ENCODE measurements at regions not wholly inside any gene's neighbourhood (a gene's known extent, or its start where the extent isn't known, plus 50 kb on each side); places are given as distances from the start of the nearest gene placed in this dataset.

DNA sequence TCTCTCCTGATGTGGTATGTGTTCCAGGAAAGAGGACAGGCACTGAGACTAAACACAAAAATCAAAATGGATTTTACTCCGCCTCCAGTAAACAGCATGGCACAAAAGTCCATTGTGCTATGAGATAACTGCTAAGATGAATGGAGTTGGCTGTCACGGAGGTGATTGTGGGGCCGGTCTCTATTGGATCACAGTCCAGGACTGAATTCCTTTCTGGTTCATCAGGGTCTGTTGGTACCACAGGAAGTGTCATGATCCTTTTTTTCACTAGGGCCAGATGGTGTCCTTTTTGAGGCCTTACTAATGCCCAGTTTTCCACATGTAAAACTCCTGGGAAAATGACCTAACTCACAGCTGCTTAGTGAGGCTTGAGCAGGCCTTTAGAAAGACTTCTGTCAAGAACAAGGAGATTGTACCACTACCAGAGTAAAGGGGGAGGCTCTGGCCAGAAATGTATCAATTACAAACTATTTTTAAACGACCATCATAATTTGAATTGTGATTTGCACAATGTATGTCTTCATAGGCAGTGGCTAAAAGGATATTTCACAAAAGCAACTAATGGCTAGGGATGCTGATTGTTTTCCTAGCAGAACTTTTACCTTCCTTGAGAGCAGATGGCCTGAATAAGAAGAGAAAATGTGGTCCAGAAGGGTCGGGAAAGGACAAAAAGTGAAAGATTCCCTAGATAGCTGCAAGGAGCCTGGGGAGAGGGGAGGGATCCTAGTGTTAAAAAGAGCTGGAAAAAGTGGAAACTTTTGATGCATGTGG, 192.2 kb upstream of the POU3F2 start:
- H3K27ac Mint-ChIP-seq (ENCODE audit: unreplicated experiment), result peak overlapping the region; percentile 81
- H3K4me3 Mint-ChIP-seq, result peak overlapping the region; percentile 79
- H3K36me3 Mint-ChIP-seq (ENCODE audit: low read depth), result no peaks in the 10 kb centered on the region
- TF ChIP-seq, protein P1, sequence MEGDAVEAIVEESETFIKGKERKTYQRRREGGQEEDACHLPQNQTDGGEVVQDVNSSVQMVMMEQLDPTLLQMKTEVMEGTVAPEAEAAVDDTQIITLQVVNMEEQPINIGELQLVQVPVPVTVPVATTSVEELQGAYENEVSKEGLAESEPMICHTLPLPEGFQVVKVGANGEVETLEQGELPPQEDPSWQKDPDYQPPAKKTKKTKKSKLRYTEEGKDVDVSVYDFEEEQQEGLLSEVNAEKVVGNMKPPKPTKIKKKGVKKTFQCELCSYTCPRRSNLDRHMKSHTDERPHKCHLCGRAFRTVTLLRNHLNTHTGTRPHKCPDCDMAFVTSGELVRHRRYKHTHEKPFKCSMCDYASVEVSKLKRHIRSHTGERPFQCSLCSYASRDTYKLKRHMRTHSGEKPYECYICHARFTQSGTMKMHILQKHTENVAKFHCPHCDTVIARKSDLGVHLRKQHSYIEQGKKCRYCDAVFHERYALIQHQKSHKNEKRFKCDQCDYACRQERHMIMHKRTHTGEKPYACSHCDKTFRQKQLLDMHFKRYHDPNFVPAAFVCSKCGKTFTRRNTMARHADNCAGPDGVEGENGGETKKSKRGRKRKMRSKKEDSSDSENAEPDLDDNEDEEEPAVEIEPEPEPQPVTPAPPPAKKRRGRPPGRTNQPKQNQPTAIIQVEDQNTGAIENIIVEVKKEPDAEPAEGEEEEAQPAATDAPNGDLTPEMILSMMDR (conservative IDR thresholded peaks at IDR 0.05), result no peak
- peaks cover 89% of the 10 kb centered on the region for H3K4me1 Mint-ChIP-seq
- peak; percentile 36 for DNase-seq (ENCODE audit: low read depth, low spot score)
- H3K9me3 Mint-ChIP-seq, result no peaks in the 10 kb centered on the region
- no peaks in the 10 kb centered on the region for H3K27me3 Mint-ChIP-seq (ENCODE audit: low read depth)

DNA sequence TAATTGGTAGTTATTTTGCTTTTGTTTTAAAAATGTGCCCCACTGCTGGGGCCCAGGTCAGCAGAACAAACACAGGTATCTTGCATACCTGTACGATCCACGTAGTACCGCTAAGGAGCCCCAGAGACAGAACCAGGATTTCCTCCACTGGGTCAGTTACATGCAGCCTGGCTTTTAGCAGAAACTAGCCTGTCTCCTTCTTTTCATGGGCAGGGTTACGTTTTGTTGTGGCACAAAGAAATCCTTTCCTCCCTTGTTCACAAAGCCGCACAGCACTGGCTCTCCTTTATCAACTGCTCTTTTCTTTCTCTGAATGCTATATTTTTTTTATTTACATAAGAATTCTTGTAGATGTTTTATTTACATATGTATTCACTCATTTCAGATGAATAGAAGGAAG, 190.3 kb upstream of the POU3F2 start:
- DNase-seq (ENCODE audit: low read depth, low spot score), result no peak
- Mint-ChIP-seq H3K9me3 (no peaks in the 10 kb centered on the region), H3K27me3 (ENCODE audit: low read depth) (no peaks in the 10 kb centered on the region), H3K4me1 (peaks cover 85% of the 10 kb centered on the region), H3K27ac (ENCODE audit: unreplicated experiment) (peak overlapping the region; percentile 97), H3K36me3 (ENCODE audit: low read depth) (no peaks in the 10 kb centered on the region), H3K4me3 (peak overlapping the region; percentile 90)
- TF ChIP-seq, protein P1 (conservative IDR thresholded peaks at IDR 0.05), result no peak

DNA sequence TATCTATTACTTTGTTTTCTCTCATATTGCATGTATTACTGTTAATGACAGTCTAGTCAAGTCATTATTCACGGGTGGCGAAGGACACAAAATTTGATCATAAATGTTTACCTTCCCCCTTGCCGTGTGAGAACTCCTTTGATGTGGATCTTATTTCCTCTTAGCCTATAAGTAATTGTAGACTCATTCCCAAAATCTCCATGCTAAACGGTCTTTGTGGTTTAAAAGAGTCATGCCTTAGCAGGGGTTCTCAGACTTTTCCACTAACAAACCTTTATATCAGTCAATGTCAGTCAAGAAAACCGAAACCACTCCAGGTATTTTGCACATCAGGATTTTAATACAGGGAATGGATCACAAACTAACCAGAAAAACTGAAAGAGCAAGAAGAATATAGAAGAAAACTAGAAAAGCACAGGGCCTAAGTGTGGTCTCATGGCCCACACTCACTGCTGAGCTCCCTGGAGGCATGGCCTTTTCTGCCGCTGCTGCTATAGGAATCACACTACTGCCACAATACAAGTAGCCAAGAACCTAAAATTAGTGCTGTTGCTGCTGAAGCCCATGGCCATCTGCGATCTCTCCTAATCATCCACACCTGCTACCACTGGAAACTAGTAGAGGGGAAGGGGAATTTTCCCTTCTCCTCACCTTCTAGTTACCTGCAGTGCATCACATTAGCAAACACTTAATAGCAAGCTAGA, 186.0 kb upstream of the POU3F2 start:
- H3K4me1 Mint-ChIP-seq, result peaks cover 80% of the 10 kb centered on the region
- no peak overlapping the region for H3K4me3 Mint-ChIP-seq
- no peaks in the 10 kb centered on the region for H3K9me3 Mint-ChIP-seq
- no peaks in the 10 kb centered on the region for H3K27me3 Mint-ChIP-seq (ENCODE audit: low read depth)
- no peak overlapping the region for H3K27ac Mint-ChIP-seq (ENCODE audit: unreplicated experiment)
- DNase-seq (ENCODE audit: low read depth, low spot score), result no peak
- no peaks in the 10 kb centered on the region for H3K36me3 Mint-ChIP-seq (ENCODE audit: low read depth)
- TF ChIP-seq, protein P1 (conservative IDR thresholded peaks at IDR 0.05), result no peak

GRCh38 chr6:98650941-98651340, 183.4 kb upstream of the POU3F2 start:
- peaks cover 61% of the 10 kb centered on the region for H3K4me1 Mint-ChIP-seq
- no peaks in the 10 kb centered on the region for H3K36me3 Mint-ChIP-seq (ENCODE audit: low read depth)
- no peaks in the 10 kb centered on the region for H3K27me3 Mint-ChIP-seq (ENCODE audit: low read depth)
- no peak overlapping the region for H3K27ac Mint-ChIP-seq (ENCODE audit: unreplicated experiment)
- peak overlapping the region; percentile 2 for H3K4me3 Mint-ChIP-seq
- no peak for DNase-seq (ENCODE audit: low read depth, low spot score)
- H3K9me3 Mint-ChIP-seq, result no peaks in the 10 kb centered on the region
- TF ChIP-seq, protein P1 (conservative IDR thresholded peaks at IDR 0.05), result no peak

DNA sequence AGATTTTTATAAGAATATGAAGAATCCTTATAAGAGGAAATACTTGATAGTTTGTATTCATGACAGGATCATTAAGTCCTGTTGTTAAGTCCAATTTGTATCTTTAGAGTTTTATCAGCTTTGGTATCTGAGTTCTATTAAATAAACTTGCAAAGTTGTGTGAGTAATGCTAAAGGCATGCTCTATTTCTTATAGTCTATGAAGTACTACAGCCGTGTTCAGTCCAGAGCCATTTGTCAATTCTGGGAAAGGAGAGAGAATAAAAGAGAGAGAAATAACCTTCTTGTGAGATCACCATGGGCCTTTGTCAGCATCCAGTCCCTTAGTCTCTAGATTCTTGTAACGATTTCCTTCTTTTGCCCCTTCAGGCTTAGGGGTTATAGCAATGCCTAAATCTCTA, 181.2 kb upstream of the POU3F2 start:
- TF ChIP-seq, protein P1 (conservative IDR thresholded peaks at IDR 0.05), result no peak
- Mint-ChIP-seq H3K27ac (ENCODE audit: unreplicated experiment) (no peak overlapping the region), H3K4me3 (no peak overlapping the region), H3K9me3 (no peaks in the 10 kb centered on the region), H3K36me3 (ENCODE audit: low read depth) (no peaks in the 10 kb centered on the region), H3K27me3 (ENCODE audit: low read depth) (no peaks in the 10 kb centered on the region), H3K4me1 (peaks cover 47% of the 10 kb centered on the region)
- DNase-seq (ENCODE audit: low read depth, low spot score), result no peak
